Panc1 (cell line): ENCODE measurements at regions not wholly inside any gene's neighbourhood (a gene's known extent, or its start where the extent isn't known, plus 50 kb on each side); places are given as distances from the start of the nearest gene placed in this dataset.

Experiments used
- ATAC-seq: fragments of 200-7000 bp; cut with Tn5 transposase; 2 replicates; pipeline ENCODE4 v1.9.1; 2020; ENCODE audit warnings: mild to moderate bottlenecking, moderate library complexity
- BruUV-seq: library from RNA; stranded (reverse); fragments of 400-500 nt; replicated peaks from 2 replicates; lab custom pipeline; 2021; lab: Mats Ljungman, UMichigan
- CTCF ChIA-PET: fragments of 300-600 bp; sonication (Branson Sonifier 250); formaldehyde crosslinking; loops from one replicate; lab custom pipeline; 2022; ENCODE audit warnings: antibody characterized with exemption; lab: Charles Lee
- POLR2A ChIA-PET: fragments of 300-600 bp; sonication (Branson Sonifier 250); formaldehyde crosslinking; loops from one replicate; lab custom pipeline; 2022; ENCODE audit warnings: antibody characterized with exemption; lab: Charles Lee
- DNase-seq: peaks from one replicate; pipeline ENCODE4 v3.0.0-alpha.2; 2010; ENCODE audit warnings: low read depth, low spot score
- H3K27ac ChIP-seq: 2 replicates; pipeline ENCODE4 v1.5.1; 2011; ENCODE audit warnings: mild to moderate bottlenecking, low read length, inconsistent platforms
- H3K27me3 ChIP-seq: fragments of 200-500 bp; sonication (Bioruptor generic); 2 replicates; pipeline ENCODE4 v1.6.0; 2014; ENCODE audit warnings: low read length, inconsistent platforms; ENCODE audit not compliant: control insufficient read depth, insufficient read depth
- H3K36me3 ChIP-seq: fragments of 200-500 bp; sonication (Bioruptor generic); 2 replicates; pipeline ENCODE4 v1.5.1; 2014; ENCODE audit warnings: inconsistent platforms, mild to moderate bottlenecking, low read length, moderate library complexity; ENCODE audit not compliant: control insufficient read depth, insufficient read depth
- H3K4me1 ChIP-seq: 2 replicates; pipeline ENCODE4 v1.5.1; 2011; ENCODE audit warnings: inconsistent platforms, mild to moderate bottlenecking, low read length, moderate library complexity; ENCODE audit not compliant: control insufficient read depth, insufficient read depth
- H3K4me3 ChIP-seq, 2 experiments: 2 replicates each; pipeline ENCODE4 v1.5.1; 2011 to 2012; ENCODE audit warnings: low read depth in 2 of 2, low read length in 2 of 2, mild to moderate bottlenecking in 2 of 2, inconsistent platforms in 1 of 2, moderate library complexity in 1 of 2
- H3K9me3 ChIP-seq: fragments of 200-500 bp; sonication (Bioruptor generic); 2 replicates; pipeline ENCODE4 v1.5.1; 2014; ENCODE audit warnings: low read depth, mild to moderate bottlenecking, inconsistent platforms, low read length, moderate library complexity; ENCODE audit not compliant: control insufficient read depth, insufficient read depth
- POLR2AphosphoS5 ChIP-seq: IDR thresholded peaks from 2 replicates; pipeline ENCODE4 v1.6.1; 2012; ENCODE audit warnings: mild to moderate bottlenecking, low read depth, low read length, moderate library complexity
- SIN3A ChIP-seq: IDR thresholded peaks from 2 replicates; pipeline ENCODE4 v1.6.1; 2012; ENCODE audit warnings: low read depth, mild to moderate bottlenecking, low read length, moderate library complexity, borderline replicate concordance; ENCODE audit not compliant: insufficient read depth
- TCF7L2 ChIP-seq: IDR thresholded peaks from 2 replicates; pipeline ENCODE4 v1.6.1; 2011; ENCODE audit warnings: mild to moderate bottlenecking, low read depth, low read length, inconsistent platforms
- in situ Hi-C: cut with HindIII; loops from 2 replicates; pipeline ENCODE4 v1.10.0; 2016; ENCODE audit warnings: low sequenced_read_pairs, low pct_unique_long_range_greater_than_20kb
- intact Hi-C: fragments of 100-400 bp; cut with micrococcal nuclease; formaldehyde crosslinking; loops from one replicate; pipeline ENCODE4 v1.10.0; 2022; ENCODE audit not compliant: unreplicated experiment
- TF ChIP-seq, protein P1 (sequence below): fragments of 450-650 bp; IDR thresholded peaks from 2 replicates; pipeline ENCODE4 v1.5.1; 2017; ENCODE audit warnings: mild to moderate bottlenecking
- TF ChIP-seq, protein P2 (sequence below), 2 experiments: IDR thresholded peaks; 2 replicates each; pipeline ENCODE4 v1.6.1; 2011 to 2012; ENCODE audit warnings: low read depth in 2 of 2, control low read depth in 1 of 2, low read length in 1 of 2, mild to moderate bottlenecking in 1 of 2, moderate library complexity in 1 of 2; ENCODE audit not compliant: insufficient read depth in 1 of 2

DNA sequence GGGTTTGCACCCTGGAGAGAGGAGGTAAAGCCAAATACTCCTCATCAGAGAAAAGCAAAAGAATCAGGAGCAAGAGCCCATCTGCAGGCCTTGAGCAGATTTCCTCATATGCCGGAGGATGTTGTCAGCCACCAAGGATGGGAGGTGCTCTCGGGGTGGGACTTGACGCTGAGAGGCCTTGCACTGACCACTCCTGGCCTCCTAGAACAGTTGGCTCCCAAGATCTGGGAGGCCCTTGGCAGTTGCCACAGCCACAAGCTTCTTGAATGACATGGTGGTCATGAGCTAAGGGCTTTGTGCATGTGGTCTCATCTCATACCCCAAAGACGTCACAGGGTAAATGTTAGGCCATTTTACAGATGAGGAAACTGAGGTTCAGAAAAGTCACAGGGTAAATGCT lies 75.2 kb upstream of the PMEPA1 start:
- CTCF ChIA-PET = no interaction called here
- intact Hi-C loops = no loop called here
- DNase-seq = no peak
- in situ Hi-C loops = no loop called here
- ATAC-seq = no peak
- Histone ChIP-seq H3K36me3 (no peaks in the 10 kb centered on the region), H3K9me3 (no peaks in the 10 kb centered on the region), H3K4me3 (no peak overlapping the region), H3K27me3 (no peaks in the 10 kb centered on the region), H3K4me1 (no peaks in the 10 kb centered on the region), H3K27ac (no peak overlapping the region)
- no TSS peak for BruUV-seq
- TF ChIP-seq POLR2AphosphoS5 (no peak), SIN3A (no peak), TCF7L2 (no peak)
- TF ChIP-seq, protein P1, sequence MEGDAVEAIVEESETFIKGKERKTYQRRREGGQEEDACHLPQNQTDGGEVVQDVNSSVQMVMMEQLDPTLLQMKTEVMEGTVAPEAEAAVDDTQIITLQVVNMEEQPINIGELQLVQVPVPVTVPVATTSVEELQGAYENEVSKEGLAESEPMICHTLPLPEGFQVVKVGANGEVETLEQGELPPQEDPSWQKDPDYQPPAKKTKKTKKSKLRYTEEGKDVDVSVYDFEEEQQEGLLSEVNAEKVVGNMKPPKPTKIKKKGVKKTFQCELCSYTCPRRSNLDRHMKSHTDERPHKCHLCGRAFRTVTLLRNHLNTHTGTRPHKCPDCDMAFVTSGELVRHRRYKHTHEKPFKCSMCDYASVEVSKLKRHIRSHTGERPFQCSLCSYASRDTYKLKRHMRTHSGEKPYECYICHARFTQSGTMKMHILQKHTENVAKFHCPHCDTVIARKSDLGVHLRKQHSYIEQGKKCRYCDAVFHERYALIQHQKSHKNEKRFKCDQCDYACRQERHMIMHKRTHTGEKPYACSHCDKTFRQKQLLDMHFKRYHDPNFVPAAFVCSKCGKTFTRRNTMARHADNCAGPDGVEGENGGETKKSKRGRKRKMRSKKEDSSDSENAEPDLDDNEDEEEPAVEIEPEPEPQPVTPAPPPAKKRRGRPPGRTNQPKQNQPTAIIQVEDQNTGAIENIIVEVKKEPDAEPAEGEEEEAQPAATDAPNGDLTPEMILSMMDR = no peak
- TF ChIP-seq, protein P2, sequence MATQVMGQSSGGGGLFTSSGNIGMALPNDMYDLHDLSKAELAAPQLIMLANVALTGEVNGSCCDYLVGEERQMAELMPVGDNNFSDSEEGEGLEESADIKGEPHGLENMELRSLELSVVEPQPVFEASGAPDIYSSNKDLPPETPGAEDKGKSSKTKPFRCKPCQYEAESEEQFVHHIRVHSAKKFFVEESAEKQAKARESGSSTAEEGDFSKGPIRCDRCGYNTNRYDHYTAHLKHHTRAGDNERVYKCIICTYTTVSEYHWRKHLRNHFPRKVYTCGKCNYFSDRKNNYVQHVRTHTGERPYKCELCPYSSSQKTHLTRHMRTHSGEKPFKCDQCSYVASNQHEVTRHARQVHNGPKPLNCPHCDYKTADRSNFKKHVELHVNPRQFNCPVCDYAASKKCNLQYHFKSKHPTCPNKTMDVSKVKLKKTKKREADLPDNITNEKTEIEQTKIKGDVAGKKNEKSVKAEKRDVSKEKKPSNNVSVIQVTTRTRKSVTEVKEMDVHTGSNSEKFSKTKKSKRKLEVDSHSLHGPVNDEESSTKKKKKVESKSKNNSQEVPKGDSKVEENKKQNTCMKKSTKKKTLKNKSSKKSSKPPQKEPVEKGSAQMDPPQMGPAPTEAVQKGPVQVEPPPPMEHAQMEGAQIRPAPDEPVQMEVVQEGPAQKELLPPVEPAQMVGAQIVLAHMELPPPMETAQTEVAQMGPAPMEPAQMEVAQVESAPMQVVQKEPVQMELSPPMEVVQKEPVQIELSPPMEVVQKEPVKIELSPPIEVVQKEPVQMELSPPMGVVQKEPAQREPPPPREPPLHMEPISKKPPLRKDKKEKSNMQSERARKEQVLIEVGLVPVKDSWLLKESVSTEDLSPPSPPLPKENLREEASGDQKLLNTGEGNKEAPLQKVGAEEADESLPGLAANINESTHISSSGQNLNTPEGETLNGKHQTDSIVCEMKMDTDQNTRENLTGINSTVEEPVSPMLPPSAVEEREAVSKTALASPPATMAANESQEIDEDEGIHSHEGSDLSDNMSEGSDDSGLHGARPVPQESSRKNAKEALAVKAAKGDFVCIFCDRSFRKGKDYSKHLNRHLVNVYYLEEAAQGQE (IDR thresholded peaks at IDR 0.05; ENCODE audit: insufficient read depth in 1 of 2, low read depth in 2 of 2, low read length in 1 of 2) = no peak
- POLR2A ChIA-PET = no interaction called here

DNA sequence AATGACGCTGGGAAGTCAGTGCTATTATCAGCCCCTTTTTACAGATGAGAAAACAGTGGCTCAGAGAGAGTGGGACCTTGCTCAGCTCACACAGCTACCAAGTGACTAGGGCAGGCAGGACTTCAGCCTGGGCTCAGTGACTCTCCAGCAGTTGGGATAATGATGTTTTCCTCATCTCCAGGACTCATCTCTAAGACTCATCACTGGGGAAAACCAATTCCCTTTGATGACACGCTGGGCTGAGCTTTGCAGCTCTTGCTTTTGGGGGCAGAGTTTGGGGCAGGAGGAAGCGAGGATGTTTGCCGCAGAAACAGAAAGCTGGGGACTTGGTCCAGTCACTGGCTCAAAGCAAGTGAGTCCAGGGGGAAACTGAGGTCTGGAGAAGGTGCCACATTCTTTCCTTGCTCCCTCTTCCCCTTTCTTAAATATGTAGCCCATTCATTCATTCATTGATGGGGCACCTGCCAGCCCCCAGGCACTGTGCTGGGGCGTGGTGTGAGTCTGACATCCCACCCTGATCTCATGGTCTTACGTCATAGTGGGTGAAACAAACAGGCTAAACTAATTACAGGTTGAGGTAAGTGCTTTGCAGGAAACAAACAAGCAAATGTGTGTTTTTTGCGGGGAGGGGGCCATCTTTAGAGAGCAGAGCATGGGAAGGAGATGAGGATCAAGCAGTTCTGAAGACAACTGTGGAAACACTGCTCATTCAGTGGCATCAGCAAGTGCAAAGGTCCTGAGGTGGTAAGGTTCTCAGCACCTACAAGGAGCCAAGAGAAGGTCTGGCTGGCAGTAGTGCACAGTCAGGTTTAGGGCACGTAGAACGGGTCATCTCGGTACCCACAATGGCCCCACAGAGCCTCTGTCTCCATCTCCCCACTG lies 74.4 kb upstream of the PMEPA1 start:
- TF ChIP-seq TCF7L2 = no peak
- no peak for TF ChIP-seq SIN3A
- TF ChIP-seq, protein P1 = no peak
- TF ChIP-seq, protein P2 (IDR thresholded peaks at IDR 0.05; ENCODE audit: insufficient read depth in 1 of 2, low read depth in 2 of 2, low read length in 1 of 2) = no peak
- no peak for TF ChIP-seq POLR2AphosphoS5
- CTCF ChIA-PET = no interaction called here
- POLR2A ChIA-PET = no interaction called here
- ATAC-seq = peak; percentile 11; the same call in 1 of the 2 replicates
- BruUV-seq = no TSS peak
- Histone ChIP-seq H3K36me3 (no peaks in the 10 kb centered on the region), H3K27ac (no peak overlapping the region), H3K4me3 (no peak overlapping the region), H3K4me1 (no peaks in the 10 kb centered on the region), H3K9me3 (no peaks in the 10 kb centered on the region), H3K27me3 (no peaks in the 10 kb centered on the region)
- intact Hi-C loops = no loop called here
- no peak for DNase-seq
- in situ Hi-C loops = no loop called here
